ENCODE measurements at regions not wholly inside any gene's neighbourhood (a gene's known extent, or its start where the extent isn't known, plus 50 kb on each side); places are given as distances from the start of the nearest gene placed in this dataset.

- Histone ChIP-seq H3K27ac (no peak overlapping the region), H3K9me3 (no peaks in the 10 kb centered on the region), H3K4me1 (peaks cover 8 to 16% of the 10 kb centered on the region in 2 donors), H3K4me3 (replicated peaks in 1 of 3) (no peak overlapping the region), H3K27me3 (no peaks in the 10 kb centered on the region), H3K36me3 (no peaks in the 10 kb centered on the region)
- no peak for DNase-seq
- no peak for TF ChIP-seq POLR2A (IDR thresholded peaks at IDR 0.05)
- TF ChIP-seq, protein P1, sequence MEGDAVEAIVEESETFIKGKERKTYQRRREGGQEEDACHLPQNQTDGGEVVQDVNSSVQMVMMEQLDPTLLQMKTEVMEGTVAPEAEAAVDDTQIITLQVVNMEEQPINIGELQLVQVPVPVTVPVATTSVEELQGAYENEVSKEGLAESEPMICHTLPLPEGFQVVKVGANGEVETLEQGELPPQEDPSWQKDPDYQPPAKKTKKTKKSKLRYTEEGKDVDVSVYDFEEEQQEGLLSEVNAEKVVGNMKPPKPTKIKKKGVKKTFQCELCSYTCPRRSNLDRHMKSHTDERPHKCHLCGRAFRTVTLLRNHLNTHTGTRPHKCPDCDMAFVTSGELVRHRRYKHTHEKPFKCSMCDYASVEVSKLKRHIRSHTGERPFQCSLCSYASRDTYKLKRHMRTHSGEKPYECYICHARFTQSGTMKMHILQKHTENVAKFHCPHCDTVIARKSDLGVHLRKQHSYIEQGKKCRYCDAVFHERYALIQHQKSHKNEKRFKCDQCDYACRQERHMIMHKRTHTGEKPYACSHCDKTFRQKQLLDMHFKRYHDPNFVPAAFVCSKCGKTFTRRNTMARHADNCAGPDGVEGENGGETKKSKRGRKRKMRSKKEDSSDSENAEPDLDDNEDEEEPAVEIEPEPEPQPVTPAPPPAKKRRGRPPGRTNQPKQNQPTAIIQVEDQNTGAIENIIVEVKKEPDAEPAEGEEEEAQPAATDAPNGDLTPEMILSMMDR (IDR thresholded peaks at IDR 0.05) = no peak
- intact Hi-C loops (cut with DNase I) = no loop called here
- 77 to 84% methylated on average over 1 of the region's 1 CpG for WGBS, 2 donors
These were observed 51.4 kb upstream of the SEC61G start for GRCh38 chr7:54810401-54810800.

DNA sequence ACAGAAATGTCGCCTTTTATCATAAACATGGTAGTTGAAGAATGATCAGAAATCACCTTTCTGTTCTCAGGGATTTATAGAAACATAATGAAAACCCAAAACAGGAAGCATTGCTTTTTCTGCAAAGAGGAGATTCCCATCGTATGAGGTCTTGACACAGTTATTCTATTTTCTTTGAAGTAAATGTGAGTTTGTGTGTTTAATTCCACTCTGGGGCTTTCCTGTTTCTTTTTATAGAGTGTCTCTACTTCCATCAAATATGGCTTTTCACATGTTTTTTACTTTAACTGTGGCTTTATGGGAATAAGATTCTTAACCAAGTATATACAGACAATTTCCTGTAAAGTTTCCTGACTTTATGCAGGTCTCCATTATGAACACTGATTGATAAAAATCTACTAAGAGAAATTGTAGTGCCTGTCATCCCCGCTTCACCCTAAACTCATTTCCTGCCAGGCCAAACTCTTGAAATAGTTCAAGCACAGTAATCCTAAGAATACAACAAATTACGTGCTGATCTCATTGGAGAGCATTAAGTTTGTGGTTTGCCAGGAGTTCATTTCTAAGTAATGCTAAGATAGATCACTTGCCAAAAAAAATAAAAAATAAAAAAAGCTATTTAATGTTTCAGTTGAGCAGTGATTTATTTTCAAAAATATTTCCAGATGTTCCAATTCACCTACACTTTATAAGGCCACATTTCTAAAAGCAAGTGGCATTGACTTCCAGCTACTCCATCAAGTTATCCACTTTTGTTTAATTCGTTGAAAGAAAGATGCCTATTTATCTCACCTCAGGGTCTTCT, 52.2 kb upstream of the SEC61G start:
- H3K4me3 ChIP-seq (replicated peaks in 1 of 3) = no peak overlapping the region
- 37 to 60% methylated on average over 5 of the region's 5 CpGs for WGBS, 2 donors
- no peaks in the 10 kb centered on the region for H3K36me3 ChIP-seq
- H3K27me3 ChIP-seq = no peaks in the 10 kb centered on the region
- intact Hi-C loops (cut with DNase I) = no loop called here
- no peaks in the 10 kb centered on the region for H3K9me3 ChIP-seq
- TF ChIP-seq POLR2A (IDR thresholded peaks at IDR 0.05) = no peak
- TF ChIP-seq, protein P1 (IDR thresholded peaks at IDR 0.05) = no peak
- DNase-seq = no peak
- peaks cover 8 to 16% of the 10 kb centered on the region in 2 donors for H3K4me1 ChIP-seq
- H3K27ac ChIP-seq = peak overlapping the region in 1 of 3 donors; percentile 2

GRCh38 chr7:54811846-54812254, 52.8 kb upstream of the SEC61G start:
- intact Hi-C loops (cut with DNase I) = no loop called here
- H3K27me3 ChIP-seq = no peaks in the 10 kb centered on the region
- no peak for DNase-seq
- H3K4me3 ChIP-seq (replicated peaks in 1 of 3) = no peak overlapping the region
- WGBS, 2 donors = 57 to 80% methylated on average over 8 of the region's 8 CpGs
- no peaks in the 10 kb centered on the region for H3K9me3 ChIP-seq
- H3K4me1 ChIP-seq = peaks cover 8 to 16% of the 10 kb centered on the region in 2 donors
- no peak overlapping the region for H3K27ac ChIP-seq
- no peak for TF ChIP-seq POLR2A (IDR thresholded peaks at IDR 0.05)
- TF ChIP-seq, protein P1 (IDR thresholded peaks at IDR 0.05) = no peak
- no peaks in the 10 kb centered on the region for H3K36me3 ChIP-seq

DNA sequence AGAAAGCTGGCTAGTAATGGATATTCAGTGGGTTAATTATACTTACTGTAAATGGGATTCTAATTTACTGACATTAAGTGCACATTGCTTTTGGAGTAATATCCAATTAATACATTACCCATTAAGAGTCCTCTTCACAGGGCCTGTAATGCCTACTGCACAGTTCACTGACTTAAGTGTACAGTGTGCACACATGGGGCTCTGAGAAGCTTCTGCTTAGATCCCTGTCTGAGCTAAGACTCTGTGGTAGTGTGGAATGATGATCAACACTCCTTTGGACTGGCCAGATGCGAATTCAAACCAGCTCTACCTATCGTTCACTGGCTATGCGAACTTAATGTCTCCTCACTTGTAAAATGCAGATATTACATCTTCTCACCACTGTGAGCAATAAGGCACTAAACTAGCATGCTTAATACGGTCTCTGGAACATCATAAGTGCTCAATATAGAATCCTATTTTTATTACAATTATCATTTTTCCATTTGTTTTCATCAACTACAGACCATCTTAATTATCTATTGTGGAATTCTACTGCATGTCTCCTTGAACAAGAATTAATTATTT, 53.8 kb upstream of the SEC61G start:
- H3K4me1 ChIP-seq = peaks cover 8 to 16% of the 10 kb centered on the region in 2 donors
- H3K9me3 ChIP-seq = no peaks in the 10 kb centered on the region
- no peak for TF ChIP-seq POLR2A (IDR thresholded peaks at IDR 0.05)
- TF ChIP-seq, protein P1 (IDR thresholded peaks at IDR 0.05) = no peak
- H3K27ac ChIP-seq = no peak overlapping the region
- no peak overlapping the region for H3K4me3 ChIP-seq (replicated peaks in 1 of 3)
- no peaks in the 10 kb centered on the region for H3K27me3 ChIP-seq
- no peak for DNase-seq
- 78 to 82% methylated on average over 4 of the region's 4 CpGs for WGBS, 2 donors
- intact Hi-C loops (cut with DNase I) = no loop called here
- no peaks in the 10 kb centered on the region for H3K36me3 ChIP-seq

GRCh38 chr7:54813398-54813797, 54.4 kb upstream of the SEC61G start:
- 72 to 73% methylated on average over 6 of the region's 6 CpGs for WGBS, 2 donors
- Histone ChIP-seq H3K4me1 (peaks cover 8 to 16% of the 10 kb centered on the region in 2 donors), H3K36me3 (no peaks in the 10 kb centered on the region), H3K27me3 (no peaks in the 10 kb centered on the region), H3K4me3 (replicated peaks in 1 of 3) (no peak overlapping the region), H3K27ac (no peak overlapping the region), H3K9me3 (no peaks in the 10 kb centered on the region)
- DNase-seq = no peak
- no peak for TF ChIP-seq POLR2A (IDR thresholded peaks at IDR 0.05)
- TF ChIP-seq, protein P1 (IDR thresholded peaks at IDR 0.05) = no peak
- intact Hi-C loops (cut with DNase I) = no loop called here
